ENCODE measurements at regions not wholly inside any gene's neighbourhood (a gene's known extent, or its start where the extent isn't known, plus 50 kb on each side); places are given as distances from the start of the nearest gene placed in this dataset.

GRCh38 chr1:187759825-187760333 is 931.1 kb downstream of the PLA2G4A start:
- TF ChIP-seq USF1 (IDR thresholded peaks at IDR 0.05) (no peak), EP300 (IDR thresholded peaks at IDR 0.05; ENCODE audit: borderline replicate concordance) (no peak), REST (IDR thresholded peaks at IDR 0.05; ENCODE audit: low read depth) (no peak), CEBPB (IDR thresholded peaks at IDR 0.05) (no peak), NFIC (IDR thresholded peaks at IDR 0.05) (no peak), TAF1 (IDR thresholded peaks at IDR 0.05; ENCODE audit: low read depth) (no peak), MAX (IDR thresholded peaks at IDR 0.05) (no peak), ZBTB7A (IDR thresholded peaks at IDR 0.05; ENCODE audit: low read depth) (no peak)
